ENCODE measurements at regions not wholly inside any gene's neighbourhood (a gene's known extent, or its start where the extent isn't known, plus 50 kb on each side); places are given as distances from the start of the nearest gene placed in this dataset.
"Not testable (repeated sequence)": the region's sequence is repeated elsewhere in the genome, so short reads cannot be mapped to it uniquely, and the experiment has no call there.

- DNase-seq, result no peak
Observed at GRCh38 chr3:87101861-87102625, 111.1 kb upstream of the VGLL3 start.

GRCh38 chr3:87097733-87098132, 106.8 kb upstream of the VGLL3 start:
- DNase-seq, result not testable (repeated sequence)

GRCh38 chr3:87090631-87091030, 99.7 kb upstream of the VGLL3 start:
- DNase-seq, result no peak

- DNase-seq, result no peak
Observed at GRCh38 chr3:87088993-87089841, 98.3 kb upstream of the VGLL3 start.

- no peak for DNase-seq
Observed at GRCh38 chr3:87088430-87088992, 97.6 kb upstream of the VGLL3 start.

GRCh38 chr3:87084868-87085267, 93.9 kb upstream of the VGLL3 start:
- no peak for DNase-seq

GRCh38 chr3:87082796-87083440, 92.0 kb upstream of the VGLL3 start:
- DNase-seq, result peak; percentile 41

GRCh38 chr3:87077355-87077754, 86.4 kb upstream of the VGLL3 start:
- DNase-seq, result no peak

- DNase-seq, result no peak
Observed at GRCh38 chr3:87076946-87077345, 86.0 kb upstream of the VGLL3 start.

- peak; percentile 10 for DNase-seq
Observed at GRCh38 chr3:87073496-87074145, 82.7 kb upstream of the VGLL3 start.

- DNase-seq, result no peak
Observed at GRCh38 chr3:87072446-87072845, 81.5 kb upstream of the VGLL3 start.

- no peak for DNase-seq
Observed at GRCh38 chr3:87069971-87070370, 79.0 kb upstream of the VGLL3 start.

GRCh38 chr3:87069021-87069420, 78.1 kb upstream of the VGLL3 start:
- DNase-seq, result no peak

GRCh38 chr3:87062685-87063084, 71.7 kb upstream of the VGLL3 start:
- no peak for DNase-seq

GRCh38 chr3:87057474-87057873, 66.5 kb upstream of the VGLL3 start:
- no peak for DNase-seq

- no peak for DNase-seq
Observed at GRCh38 chr3:87053553-87053952, 62.6 kb upstream of the VGLL3 start.

GRCh38 chr3:87052499-87053260, 61.7 kb upstream of the VGLL3 start:
- no peak for DNase-seq

GRCh38 chr3:87047852-87048251, 56.9 kb upstream of the VGLL3 start:
- no peak for DNase-seq

- DNase-seq, result no peak
Observed at GRCh38 chr3:87046241-87046640, 55.3 kb upstream of the VGLL3 start.

- no peak for DNase-seq
Observed at GRCh38 chr3:87045473-87045872, 54.5 kb upstream of the VGLL3 start.

GRCh38 chr3:87044846-87045245, 53.9 kb upstream of the VGLL3 start:
- no peak for DNase-seq

- no peak for DNase-seq
Observed at GRCh38 chr3:87044409-87044808, 53.5 kb upstream of the VGLL3 start.
